Cerebellar nuclear complex (tissue), 1 donor: ENCODE measurements at regions not wholly inside any gene's neighbourhood (a gene's known extent, or its start where the extent isn't known, plus 50 kb on each side); places are given as distances from the start of the nearest gene placed in this dataset.
"Not testable (repeated sequence)": the region's sequence is repeated elsewhere in the genome, so short reads cannot be mapped to it uniquely, and the experiment has no call there.

Experiments
- DNase-seq, 2 experiments: peaks; one replicate each; lab custom pipeline; 2025; lab: John Stamatoyannopoulos, UW

DNA sequence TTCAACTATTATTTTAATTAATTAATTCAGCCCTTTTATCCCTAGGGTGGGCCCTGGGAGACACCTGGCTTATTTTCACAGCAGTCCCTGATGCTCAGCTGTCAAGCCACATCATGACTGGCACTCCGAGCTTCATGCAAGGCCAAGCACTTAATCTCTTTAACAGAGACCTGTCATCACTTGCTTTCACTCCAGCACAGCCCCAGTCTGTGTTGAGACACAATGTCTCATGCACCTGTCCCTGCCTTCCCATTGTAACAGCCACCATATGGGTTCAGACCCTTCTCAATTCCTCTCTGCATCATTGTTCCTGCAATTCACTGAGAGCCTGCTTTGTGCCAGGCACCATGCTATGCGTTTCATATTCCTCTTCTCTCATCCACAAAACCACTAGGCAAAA is 222.2 kb upstream of the TENM4 start:
- DNase-seq: no peak

GRCh38 chr11:79661373-79661772 is 220.5 kb upstream of the TENM4 start:
- no peak for DNase-seq

GRCh38 chr11:79648766-79649520 is 208.1 kb upstream of the TENM4 start:
- DNase-seq: no peak

- no peak for DNase-seq
Observed at GRCh38 chr11:79637219-79637618, 196.4 kb upstream of the TENM4 start.

- DNase-seq: no peak
Observed at GRCh38 chr11:79634905-79635304, 194.1 kb upstream of the TENM4 start.

DNA sequence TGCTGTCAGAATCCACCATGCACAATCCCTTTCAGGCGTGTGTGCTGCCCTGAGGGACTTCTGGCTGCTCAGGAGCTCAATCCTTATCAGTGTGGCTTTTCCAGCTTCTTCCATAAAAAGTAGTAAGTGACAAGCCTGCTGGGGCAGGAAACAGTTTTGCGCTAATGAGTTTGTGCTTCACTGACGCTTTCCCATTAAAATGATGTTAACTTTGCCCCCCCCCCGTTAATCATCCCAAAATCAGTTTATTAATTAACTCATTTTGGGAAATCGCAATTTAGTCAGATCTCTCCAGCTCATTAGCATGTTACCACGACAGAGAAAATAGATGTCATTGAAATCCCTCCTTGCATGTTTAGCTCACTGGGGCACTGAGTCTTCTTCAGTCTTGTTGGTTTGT is 186.5 kb upstream of the TENM4 start:
- no peak for DNase-seq

- DNase-seq: no peak
Observed at GRCh38 chr11:79626135-79627075, 185.6 kb upstream of the TENM4 start.

- DNase-seq: no peak
Observed at GRCh38 chr11:79623375-79623774, 182.5 kb upstream of the TENM4 start.

DNA sequence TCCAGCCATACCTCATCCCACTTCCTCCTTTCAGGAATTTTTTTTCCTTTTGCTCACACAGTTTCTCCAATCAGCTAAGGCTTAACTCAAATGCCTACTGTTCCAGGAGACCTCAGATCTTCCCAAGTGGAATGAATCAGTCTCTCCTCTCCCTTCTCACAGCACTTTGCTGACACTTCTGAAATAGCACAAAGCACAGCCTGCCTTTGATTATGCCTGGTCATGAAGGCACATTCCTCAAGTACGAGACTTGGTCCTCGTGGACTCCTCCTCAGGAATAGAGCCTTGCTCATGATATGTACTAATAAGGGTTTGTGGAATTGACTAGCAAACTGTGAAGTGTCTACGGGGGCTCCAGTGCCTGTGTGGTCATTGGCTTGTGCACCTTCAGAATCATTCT is 176.7 kb upstream of the TENM4 start:
- DNase-seq: no peak

GRCh38 chr11:79616392-79616851 is 175.6 kb upstream of the TENM4 start:
- DNase-seq: no peak

DNA sequence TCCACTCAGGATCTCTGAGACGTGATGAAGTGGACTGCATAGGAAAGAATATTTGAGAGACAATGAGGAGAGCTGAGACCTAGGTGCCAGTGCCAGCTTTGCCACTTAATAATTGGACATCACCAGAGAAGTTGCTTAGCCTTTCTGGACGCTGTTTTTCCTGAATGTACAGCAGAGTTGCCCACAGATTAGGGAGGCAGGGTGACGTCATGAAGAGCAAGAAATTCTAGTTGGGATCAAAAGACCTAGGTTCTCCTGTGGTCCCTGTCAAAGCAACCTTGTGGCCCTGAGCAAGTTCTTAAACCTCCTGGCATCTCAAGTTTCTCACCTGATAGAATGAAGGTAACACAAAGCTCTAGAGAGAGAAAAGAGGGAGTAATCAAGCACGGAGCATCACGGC is 174.6 kb upstream of the TENM4 start:
- DNase-seq: no peak

- DNase-seq: no peak
Observed at GRCh38 chr11:79610678-79611077, 169.8 kb upstream of the TENM4 start.

- DNase-seq: no peak
Observed at GRCh38 chr11:79610139-79610538, 169.3 kb upstream of the TENM4 start.

GRCh38 chr11:79609511-79609910 is 168.7 kb upstream of the TENM4 start:
- DNase-seq: no peak

DNA sequence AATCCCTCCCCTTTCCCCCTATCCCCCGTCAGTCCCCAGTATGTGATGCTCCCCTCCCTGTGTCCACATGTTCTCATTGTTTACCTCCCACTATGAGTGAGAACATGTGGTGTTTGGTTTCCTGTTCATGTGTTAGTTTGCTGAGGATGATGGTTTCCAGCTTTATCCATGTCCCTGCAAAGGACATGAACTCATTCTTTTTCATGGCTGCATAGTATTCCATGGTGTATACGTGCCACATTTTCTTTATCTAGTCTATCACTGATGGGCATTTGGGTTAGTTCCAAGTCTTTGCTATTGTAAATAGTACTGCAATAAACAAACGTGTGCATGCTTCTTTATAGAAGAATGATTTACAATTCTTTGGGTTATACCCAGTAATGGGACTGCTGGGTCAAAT is 165.6 kb upstream of the TENM4 start:
- not testable (repeated sequence) for DNase-seq

GRCh38 chr11:79600711-79601110 is 159.9 kb upstream of the TENM4 start:
- no peak for DNase-seq

- DNase-seq: no peak
Observed at GRCh38 chr11:79594834-79595233, 154.0 kb upstream of the TENM4 start.

DNA sequence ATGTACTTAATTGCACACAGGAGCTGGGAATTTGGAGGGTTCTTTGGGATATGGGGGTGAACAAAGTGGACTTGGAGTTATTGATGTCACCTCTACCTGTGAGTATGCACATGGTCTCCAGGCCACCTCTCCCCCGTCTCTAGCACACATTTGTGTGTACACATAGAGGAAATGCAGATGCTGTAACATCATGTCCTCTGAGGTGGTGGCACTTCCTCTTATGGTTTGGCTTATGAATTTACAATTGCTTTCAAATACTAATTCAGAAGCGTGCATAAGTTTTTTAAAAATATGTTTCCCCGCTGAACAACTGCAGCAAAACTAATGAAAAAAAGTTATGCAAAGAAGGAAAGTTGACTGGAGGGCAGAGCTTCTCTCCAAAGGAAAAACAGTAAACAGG is 152.0 kb upstream of the TENM4 start:
- DNase-seq: no peak

GRCh38 chr11:79592406-79592805 is 151.6 kb upstream of the TENM4 start:
- DNase-seq: no peak

- no peak for DNase-seq
Observed at GRCh38 chr11:79582434-79582833, 141.6 kb upstream of the TENM4 start.

- no peak for DNase-seq
Observed at GRCh38 chr11:79579063-79579462, 138.2 kb upstream of the TENM4 start.

DNA sequence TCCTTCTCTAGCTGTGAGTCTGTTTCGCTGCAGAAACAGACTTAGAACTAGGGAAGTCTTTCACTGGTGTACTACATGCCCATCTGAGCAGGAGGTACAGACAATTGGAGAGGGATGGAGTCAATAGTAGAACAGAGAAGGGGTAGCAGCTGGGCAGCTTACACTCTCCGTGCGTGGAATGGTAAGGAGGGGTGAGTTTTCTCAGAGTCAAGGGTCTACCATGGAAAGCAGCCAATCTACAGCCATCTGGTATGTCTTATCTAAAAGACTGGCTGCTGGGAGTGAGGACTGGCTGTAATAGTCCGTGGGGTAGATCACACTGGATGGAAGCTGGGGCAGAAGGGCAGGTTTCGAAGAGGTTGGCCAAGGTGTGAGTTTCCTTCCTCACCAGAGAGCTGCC is 137.3 kb upstream of the TENM4 start:
- no peak for DNase-seq

DNA sequence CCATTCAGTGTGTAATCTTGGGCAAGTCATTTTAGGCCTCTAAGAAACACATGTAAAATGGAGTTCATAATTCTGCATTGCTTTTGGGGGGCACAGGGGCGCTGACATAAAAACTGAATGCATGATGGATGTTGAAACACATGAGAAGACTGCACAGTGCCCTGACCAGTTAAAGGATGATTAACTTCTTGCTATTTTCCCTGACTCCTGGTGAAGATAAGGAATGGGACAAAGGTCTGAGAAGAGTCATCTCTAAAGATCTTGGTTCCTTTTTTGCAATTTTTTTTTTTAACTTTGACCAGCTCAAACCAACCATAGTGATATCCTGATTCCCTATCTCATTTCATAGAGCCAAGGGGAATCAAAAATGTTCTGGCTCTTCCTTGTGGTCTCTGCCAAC is 134.9 kb upstream of the TENM4 start:
- no peak for DNase-seq
